PC-3 (cell line): ENCODE measurements at regions not wholly inside any gene's neighbourhood (a gene's known extent, or its start where the extent isn't known, plus 50 kb on each side); places are given as distances from the start of the nearest gene placed in this dataset.

Experiments used
- EZH2 ChIP-seq: fragments of 300-600 bp; sonication (generic); IDR thresholded peaks from one replicate; pipeline ENCODE4 v1.6.1; 2017; ENCODE audit warnings: antibody characterized with exemption, mild to moderate bottlenecking, low read length; ENCODE audit not compliant: unreplicated experiment
- EZH2phosphoT487 ChIP-seq: fragments of 300-600 bp; sonication (generic); IDR thresholded peaks from 2 replicates; pipeline ENCODE4 v1.6.1; 2018; ENCODE audit warnings: mild to moderate bottlenecking, antibody characterized with exemption, low read length, borderline replicate concordance
- TF ChIP-seq, protein P1 (sequence below): fragments of 300-600 bp; sonication (generic); conservative IDR thresholded peaks from 2 replicates; pipeline ENCODE4 v1.5.1; 2017; ENCODE audit warnings: antibody characterized with exemption, low read depth, mild to moderate bottlenecking, low read length

- TF ChIP-seq, protein P1, sequence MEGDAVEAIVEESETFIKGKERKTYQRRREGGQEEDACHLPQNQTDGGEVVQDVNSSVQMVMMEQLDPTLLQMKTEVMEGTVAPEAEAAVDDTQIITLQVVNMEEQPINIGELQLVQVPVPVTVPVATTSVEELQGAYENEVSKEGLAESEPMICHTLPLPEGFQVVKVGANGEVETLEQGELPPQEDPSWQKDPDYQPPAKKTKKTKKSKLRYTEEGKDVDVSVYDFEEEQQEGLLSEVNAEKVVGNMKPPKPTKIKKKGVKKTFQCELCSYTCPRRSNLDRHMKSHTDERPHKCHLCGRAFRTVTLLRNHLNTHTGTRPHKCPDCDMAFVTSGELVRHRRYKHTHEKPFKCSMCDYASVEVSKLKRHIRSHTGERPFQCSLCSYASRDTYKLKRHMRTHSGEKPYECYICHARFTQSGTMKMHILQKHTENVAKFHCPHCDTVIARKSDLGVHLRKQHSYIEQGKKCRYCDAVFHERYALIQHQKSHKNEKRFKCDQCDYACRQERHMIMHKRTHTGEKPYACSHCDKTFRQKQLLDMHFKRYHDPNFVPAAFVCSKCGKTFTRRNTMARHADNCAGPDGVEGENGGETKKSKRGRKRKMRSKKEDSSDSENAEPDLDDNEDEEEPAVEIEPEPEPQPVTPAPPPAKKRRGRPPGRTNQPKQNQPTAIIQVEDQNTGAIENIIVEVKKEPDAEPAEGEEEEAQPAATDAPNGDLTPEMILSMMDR, result no peak
- no peak for TF ChIP-seq EZH2
- TF ChIP-seq EZH2phosphoT487, result no peak
These were observed 188.7 kb downstream of the MIAT start for GRCh38 chr22:26846076-26846475.
